Astrocyte (in vitro differentiated cells and primary cell): ENCODE measurements at regions not wholly inside any gene's neighbourhood (a gene's known extent, or its start where the extent isn't known, plus 50 kb on each side); places are given as distances from the start of the nearest gene placed in this dataset.

Source experiments
- CTCF ChIP-seq: IDR thresholded peaks from 2 replicates; pipeline ENCODE4 v1.5.1; 2011; ENCODE audit warnings: low read depth, mild to moderate bottlenecking, inconsistent platforms, low read length, moderate library complexity; ENCODE audit not compliant: insufficient read depth
- EZH2 ChIP-seq: IDR thresholded peaks from 2 replicates; pipeline ENCODE4 v1.6.1; 2012; ENCODE audit warnings: mild to moderate bottlenecking, low read length, inconsistent platforms; ENCODE audit not compliant: insufficient read depth

- TF ChIP-seq CTCF (no peak), EZH2 (no peak)
These were observed 615.4 kb upstream of the GBE1 start for GRCh38 chr3:82376883-82377282.
